ENCODE measurements at regions not wholly inside any gene's neighbourhood (a gene's known extent, or its start where the extent isn't known, plus 50 kb on each side); places are given as distances from the start of the nearest gene placed in this dataset.

DNA sequence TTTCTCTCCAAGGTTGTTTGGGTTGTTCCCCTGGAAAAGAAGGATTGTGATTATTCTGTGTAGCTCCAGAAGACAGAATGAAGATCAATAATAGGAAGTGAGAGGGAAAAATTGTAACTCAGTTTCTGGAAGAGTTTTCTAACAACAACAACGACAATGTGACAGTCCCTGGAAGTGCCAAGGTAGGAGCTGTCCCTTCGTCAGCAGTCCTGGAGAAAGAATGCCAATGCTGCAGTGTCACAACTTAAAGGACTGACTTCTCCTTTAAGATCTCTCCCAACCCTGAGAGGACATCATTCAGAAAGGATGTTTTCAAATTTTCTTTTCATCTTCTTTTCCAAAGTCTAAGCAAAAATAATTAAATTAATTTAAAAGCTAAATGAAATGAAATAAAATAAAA is 136.4 kb upstream of the GAP43 start (continued):
- TF ChIP-seq, protein P1, sequence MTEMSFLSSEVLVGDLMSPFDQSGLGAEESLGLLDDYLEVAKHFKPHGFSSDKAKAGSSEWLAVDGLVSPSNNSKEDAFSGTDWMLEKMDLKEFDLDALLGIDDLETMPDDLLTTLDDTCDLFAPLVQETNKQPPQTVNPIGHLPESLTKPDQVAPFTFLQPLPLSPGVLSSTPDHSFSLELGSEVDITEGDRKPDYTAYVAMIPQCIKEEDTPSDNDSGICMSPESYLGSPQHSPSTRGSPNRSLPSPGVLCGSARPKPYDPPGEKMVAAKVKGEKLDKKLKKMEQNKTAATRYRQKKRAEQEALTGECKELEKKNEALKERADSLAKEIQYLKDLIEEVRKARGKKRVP (CRISPR knock-in tag; IDR thresholded peaks at IDR 0.05) = no peak
- TF ChIP-seq TOE1 (CRISPR knock-in tag; IDR thresholded peaks at IDR 0.05) (no peak), ZNF766 (CRISPR knock-in tag; IDR thresholded peaks at IDR 0.05; ENCODE audit: borderline replicate concordance) (no peak), TEAD3 (CRISPR knock-in tag; optimal IDR thresholded peaks at IDR 0.05; ENCODE audit: borderline replicate concordance) (no peak), GTF2F1 (IDR thresholded peaks at IDR 0.05; ENCODE audit: low read length) (no peak), MIER2 (CRISPR knock-in tag; IDR thresholded peaks at IDR 0.05) (no peak), NBN (conservative IDR thresholded peaks at IDR 0.05) (no peak), ZNF605 (CRISPR knock-in tag; IDR thresholded peaks at IDR 0.05) (no peak)
- TF ChIP-seq, protein P2, sequence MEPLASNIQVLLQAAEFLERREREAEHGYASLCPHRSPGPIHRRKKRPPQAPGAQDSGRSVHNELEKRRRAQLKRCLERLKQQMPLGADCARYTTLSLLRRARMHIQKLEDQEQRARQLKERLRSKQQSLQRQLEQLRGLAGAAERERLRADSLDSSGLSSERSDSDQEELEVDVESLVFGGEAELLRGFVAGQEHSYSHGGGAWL (CRISPR knock-in tag; IDR thresholded peaks at IDR 0.05) = no peak

DNA sequence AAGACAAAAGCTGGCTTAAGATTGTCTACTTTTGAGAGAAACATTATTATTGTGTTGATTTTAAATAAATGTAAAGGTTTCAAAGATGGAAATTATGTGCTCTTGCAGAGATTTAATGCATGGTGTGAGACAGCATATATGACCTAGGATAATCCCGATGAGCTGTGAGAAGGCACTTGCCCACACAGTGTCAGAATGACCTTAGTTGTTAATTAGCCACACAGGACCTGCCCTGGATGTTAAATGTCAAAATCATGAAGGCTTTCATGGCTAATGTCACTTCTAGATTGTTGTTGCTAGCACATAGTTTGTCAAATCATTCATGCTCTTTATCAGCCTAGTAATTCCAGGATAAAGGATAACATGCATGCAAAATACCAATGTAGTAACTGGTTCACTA is 135.3 kb upstream of the GAP43 start:
- H4K20me1 ChIP-seq (ENCODE audit: insufficient read depth, low read length) = no peaks in the 10 kb centered on the region
- no peaks in the 10 kb centered on the region for H3K9me3 ChIP-seq (ENCODE audit: low read length)
- no peaks in the 10 kb centered on the region for H3K36me3 ChIP-seq (replicated peaks in 1 of 2; ENCODE audit: control insufficient read depth in 1 of 2, insufficient read depth in 2 of 2, low read length in 2 of 2)
- H2AFZ ChIP-seq (ENCODE audit: low read length) = no peak overlapping the region
- no TSS peak for BruUV-seq (replicated peaks)
- H3K4me2 ChIP-seq (ENCODE audit: low read depth, low read length) = no peak overlapping the region
- no peaks in the 10 kb centered on the region for H3K79me2 ChIP-seq (ENCODE audit: insufficient read depth, low read length)
- H3K9ac ChIP-seq (ENCODE audit: insufficient read depth, low read depth, low read length) = no peak overlapping the region
- H3K4me1 ChIP-seq (ENCODE audit: insufficient read depth, low read length) = no peaks in the 10 kb centered on the region
- H3K27me3 ChIP-seq (ENCODE audit: control insufficient read depth in 1 of 2, insufficient read depth in 2 of 2, low read length in 2 of 2) = no peaks in the 10 kb centered on the region
- TF ChIP-seq, protein P3, sequence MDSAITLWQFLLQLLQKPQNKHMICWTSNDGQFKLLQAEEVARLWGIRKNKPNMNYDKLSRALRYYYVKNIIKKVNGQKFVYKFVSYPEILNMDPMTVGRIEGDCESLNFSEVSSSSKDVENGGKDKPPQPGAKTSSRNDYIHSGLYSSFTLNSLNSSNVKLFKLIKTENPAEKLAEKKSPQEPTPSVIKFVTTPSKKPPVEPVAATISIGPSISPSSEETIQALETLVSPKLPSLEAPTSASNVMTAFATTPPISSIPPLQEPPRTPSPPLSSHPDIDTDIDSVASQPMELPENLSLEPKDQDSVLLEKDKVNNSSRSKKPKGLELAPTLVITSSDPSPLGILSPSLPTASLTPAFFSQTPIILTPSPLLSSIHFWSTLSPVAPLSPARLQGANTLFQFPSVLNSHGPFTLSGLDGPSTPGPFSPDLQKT (CRISPR knock-in tag; IDR thresholded peaks at IDR 0.05; ENCODE audit: borderline replicate concordance) = no peak
- no peak for TF ChIP-seq ZEB1 (IDR thresholded peaks at IDR 0.05; ENCODE audit: insufficient replicate concordance, low read depth)
- in situ Hi-C loops (cut with HindIII; ENCODE audit: extremely low pct_ligation_motif_present, low pct_unique_long_range_greater_than_20kb) = no loop called here
- FAIRE-seq (no peak), ATAC-seq (no peak), DNase-seq (ENCODE audit: low spot score) (no peak)
- no peak overlapping the region for H3K4me3 ChIP-seq (replicated peaks in 1 of 3; ENCODE audit: insufficient read depth in 1 of 3, low read depth in 2 of 3, low read length in 3 of 3)
- no peak overlapping the region for H3K27ac ChIP-seq (ENCODE audit: extremely low read length, insufficient read depth, low read length)
- POLR2A ChIA-PET = no interaction called here
- intact Hi-C loops (cut with micrococcal nuclease; ENCODE audit: unreplicated experiment) = no loop called here
- 0% methylated on average over 1 of the region's 1 CpG for WGBS (ENCODE audit: low lambda C conversion rate)
- CTCF ChIA-PET (ENCODE audit: low intra/inter-chr PET ratio, low total read pairs) = no interaction called here

Data from HepG2 (cell line).